Calu3 (cell line): ENCODE measurements at regions not wholly inside any gene's neighbourhood (a gene's known extent, or its start where the extent isn't known, plus 50 kb on each side); places are given as distances from the start of the nearest gene placed in this dataset.

ENCODE experiments used
- BruUV-seq: library from RNA; stranded (reverse); fragments of 400-500 nt; replicated peaks from 2 replicates; lab custom pipeline; 2021; lab: Mats Ljungman, UMichigan
- CTCF ChIA-PET: fragments of 300-600 bp; sonication (Branson Sonifier 250); formaldehyde crosslinking; loops from one replicate; lab custom pipeline; 2022; ENCODE audit warnings: antibody characterized with exemption; lab: Charles Lee
- DNase-seq: peaks from one replicate; pipeline ENCODE4 v3.0.0; 2022
- H3K27ac Mint-ChIP-seq: one replicate; pipeline ENCODE4 v1.8.0; 2022; ENCODE audit warnings: mixed read lengths; ENCODE audit not compliant: unreplicated experiment
- H3K27me3 Mint-ChIP-seq: one replicate; pipeline ENCODE4 v1.8.0; 2022; ENCODE audit warnings: mixed read lengths; ENCODE audit not compliant: unreplicated experiment
- H3K36me3 Mint-ChIP-seq: one replicate; pipeline ENCODE4 v1.8.0; 2022; ENCODE audit warnings: mild to moderate bottlenecking, moderate library complexity, mixed read lengths; ENCODE audit not compliant: insufficient read depth, unreplicated experiment
- H3K4me1 Mint-ChIP-seq: one replicate; pipeline ENCODE4 v1.8.0; 2022; ENCODE audit warnings: mild to moderate bottlenecking, low read depth, mixed read lengths; ENCODE audit not compliant: unreplicated experiment
- H3K4me3 Mint-ChIP-seq: one replicate; pipeline ENCODE4 v1.8.0; 2022; ENCODE audit warnings: mild to moderate bottlenecking, low read depth, moderate library complexity, mixed read lengths; ENCODE audit not compliant: unreplicated experiment
- H3K9me3 Mint-ChIP-seq: one replicate; pipeline ENCODE4 v1.8.0; 2022; ENCODE audit warnings: low read depth, mixed read lengths; ENCODE audit not compliant: unreplicated experiment
- CTCF ChIP-seq: fragments of 200-600 bp; IDR thresholded peaks from one replicate; pipeline ENCODE4 v1.8.0; 2022; ENCODE audit warnings: antibody characterized with exemption; ENCODE audit not compliant: unreplicated experiment
- intact Hi-C: fragments of 100-400 bp; cut with micrococcal nuclease; formaldehyde crosslinking; loops from one replicate; pipeline ENCODE4 v1.10.0; 2022; ENCODE audit not compliant: unreplicated experiment

GRCh38 chr5:173670130-173670651 is 53.7 kb upstream of the BOD1 start:
- CTCF ChIA-PET, result interaction anchor here (0.5 kb wide), 1 partner anchor 481 kb away, joined by 3 read pairs; no protein-coding TSS in a partner anchor
- Mint-ChIP-seq H3K27me3 (peaks cover 39% of the 10 kb centered on the region), H3K4me3 (no peak overlapping the region), H3K9me3 (peaks cover 2% of the 10 kb centered on the region), H3K36me3 (peaks cover 5% of the 10 kb centered on the region), H3K27ac (no peak overlapping the region), H3K4me1 (no peaks in the 10 kb centered on the region)
- BruUV-seq, result no TSS peak
- no peak for TF ChIP-seq CTCF
- intact Hi-C loops, result no loop called here
- DNase-seq, result no peak

GRCh38 chr5:173670791-173671120 is 54.3 kb upstream of the BOD1 start:
- CTCF ChIA-PET, result no interaction called here

GRCh38 chr5:173671121-173671949 is 54.9 kb upstream of the BOD1 start:
- H3K4me3 Mint-ChIP-seq, result no peak overlapping the region
- intact Hi-C loops, result no loop called here
- H3K4me1 Mint-ChIP-seq, result no peaks in the 10 kb centered on the region
- DNase-seq, result no peak
- H3K27ac Mint-ChIP-seq, result no peak overlapping the region
- peaks cover 2% of the 10 kb centered on the region for H3K9me3 Mint-ChIP-seq
- TF ChIP-seq CTCF, result no peak
- H3K36me3 Mint-ChIP-seq, result peaks cover 5% of the 10 kb centered on the region
- H3K27me3 Mint-ChIP-seq, result peaks cover 39% of the 10 kb centered on the region
- CTCF ChIA-PET, result no interaction called here
- no TSS peak for BruUV-seq

More at GRCh38 chr5:173670791-173671120, 54.3 kb upstream of the BOD1 start:
- Mint-ChIP-seq H3K36me3 (peaks cover 5% of the 10 kb centered on the region), H3K4me3 (no peak overlapping the region), H3K27me3 (peaks cover 39% of the 10 kb centered on the region), H3K27ac (no peak overlapping the region), H3K9me3 (peaks cover 2% of the 10 kb centered on the region), H3K4me1 (no peaks in the 10 kb centered on the region)
- BruUV-seq, result no TSS peak
- intact Hi-C loops, result no loop called here
- no peak for TF ChIP-seq CTCF
- no peak for DNase-seq

- Mint-ChIP-seq H3K4me3 (no peak overlapping the region), H3K36me3 (peaks cover 5% of the 10 kb centered on the region), H3K27ac (no peak overlapping the region), H3K4me1 (no peaks in the 10 kb centered on the region), H3K27me3 (peaks cover 34% of the 10 kb centered on the region), H3K9me3 (peaks cover 2% of the 10 kb centered on the region)
- BruUV-seq, result no TSS peak
- DNase-seq, result no peak
- intact Hi-C loops, result no loop called here
- no peak for TF ChIP-seq CTCF
- CTCF ChIA-PET, result no interaction called here
Observed at GRCh38 chr5:173672166-173672565, 55.7 kb upstream of the BOD1 start.
